Left lung (tissue), 4 donors: ENCODE measurements at regions not wholly inside any gene's neighbourhood (a gene's known extent, or its start where the extent isn't known, plus 50 kb on each side); places are given as distances from the start of the nearest gene placed in this dataset.

Experiments used
- ATAC-seq: fragments of 200-7000 bp; cut with Tn5 transposase; one replicate; pipeline ENCODE4 v1.9.1; 2020; ENCODE audit warnings: moderate library complexity
- DNase-seq, 4 donors: peaks; one replicate each; pipeline ENCODE4 v3.0.0-alpha.2; 2013 to 2020
- H3K27ac ChIP-seq, 2 donors: fragments of 200-600 bp; sonication (generic) in 1 of 2; one replicate each; pipeline versions ENCODE4 v1.5.0 to v1.8.0; 2020 to 2021
- H3K27me3 ChIP-seq, 2 donors: fragments of 200-600 bp; sonication (generic) in 1 of 2; one replicate each; pipeline versions ENCODE4 v1.5.0 to v1.8.0; 2020 to 2021
- H3K36me3 ChIP-seq, 2 donors: fragments of 200-600 bp; sonication (generic) in 1 of 2; one replicate each; pipeline versions ENCODE4 v1.5.0 to v1.8.0; 2020 to 2021
- H3K4me1 ChIP-seq, 2 donors: fragments of 200-600 bp; one replicate each; pipeline ENCODE4 v1.8.0; 2021
- H3K4me3 ChIP-seq, 2 donors: fragments of 200-600 bp; sonication (generic) in 1 of 2; one replicate each; pipeline versions ENCODE4 v1.5.0 to v1.8.0; 2020 to 2021; ENCODE audit warnings: mild to moderate bottlenecking in 1 of 2
- H3K9me3 ChIP-seq, 2 donors: fragments of 200-600 bp; sonication (generic) in 1 of 2; one replicate each; pipeline versions ENCODE4 v1.5.0 to v1.8.0; 2020 to 2021
- CTCF ChIP-seq, 2 donors: fragments of 200-600 bp; sonication (generic) in 1 of 2; IDR thresholded peaks; one replicate each; pipeline versions ENCODE4 v1.5.0 to v1.8.0; 2021; ENCODE audit warnings: antibody characterized with exemption in 2 of 2
- intact Hi-C, 2 donors: fragments of 100-400 bp; cut with DNase I; formaldehyde crosslinking; loops; one replicate each; pipeline versions ENCODE4 v1.11.2 to v1.14.2; 2022
- donor health status: DM: no; HTN: yes; CAD: no.
- donor health status: DM: no; HTN: no; CAD: no.

DNA sequence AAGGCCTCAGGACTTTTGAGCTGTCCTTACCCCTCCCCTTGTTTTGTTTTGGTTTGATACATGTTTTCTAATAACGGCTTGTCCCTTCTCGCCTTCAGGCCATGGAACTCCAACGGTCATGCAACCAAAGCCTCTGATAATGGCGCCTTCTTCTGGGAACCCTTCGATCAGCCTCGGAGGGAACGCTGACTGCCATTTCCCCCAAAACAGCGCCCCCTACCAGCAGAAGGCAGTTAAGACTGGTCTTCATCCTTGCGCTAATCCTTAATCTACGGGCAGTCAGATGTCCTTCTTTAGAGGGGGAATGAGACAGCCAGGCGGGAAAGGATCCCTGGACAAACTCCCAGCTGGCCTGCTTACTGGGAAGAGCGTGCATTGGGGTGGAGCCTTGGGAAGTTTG lies 276.6 kb downstream of the ICE1 start:
- H3K4me3 ChIP-seq: no peak overlapping the region
- no peaks in the 10 kb centered on the region for H3K36me3 ChIP-seq
- no peaks in the 10 kb centered on the region for H3K27me3 ChIP-seq
- ATAC-seq: no peak
- no peak for DNase-seq
- peaks cover 0 to 14% of the 10 kb centered on the region in 2 donors for H3K9me3 ChIP-seq
- no peak for TF ChIP-seq CTCF (IDR thresholded peaks at IDR 0.05)
- no peak overlapping the region for H3K27ac ChIP-seq
- H3K4me1 ChIP-seq: no peaks in the 10 kb centered on the region
- intact Hi-C loops: no loop called here

- no peaks in the 10 kb centered on the region for H3K4me1 ChIP-seq
- no peak for TF ChIP-seq CTCF (IDR thresholded peaks at IDR 0.05)
Observed at GRCh38 chr5:5695266-5695665, 272.8 kb downstream of the ICE1 start.

DNA sequence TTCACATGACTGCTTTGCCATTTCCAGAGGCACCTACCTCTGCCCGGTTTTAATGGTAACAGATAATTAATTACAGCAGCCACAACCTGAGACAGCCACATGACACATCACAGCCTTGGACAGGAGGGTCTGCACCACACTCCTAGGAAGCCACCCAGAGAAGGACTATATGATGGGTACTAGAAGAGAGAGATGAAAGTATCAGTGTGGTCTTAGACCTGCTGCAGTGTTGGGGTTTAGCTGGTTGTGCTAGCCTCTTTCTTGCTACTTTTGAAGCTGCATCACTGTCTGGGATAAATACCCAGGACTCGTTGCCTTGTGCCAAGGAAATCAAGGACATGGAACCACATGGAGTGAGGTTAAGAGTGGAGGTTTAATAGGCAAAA lies 266.4 kb downstream of the ICE1 start:
- H3K9me3 ChIP-seq: no peaks in the 10 kb centered on the region
- H3K4me3 ChIP-seq: no peak overlapping the region
- TF ChIP-seq CTCF (IDR thresholded peaks at IDR 0.05): no peak
- intact Hi-C loops: no loop called here
- DNase-seq (no peak), ATAC-seq (no peak)
- no peak overlapping the region for H3K27ac ChIP-seq
- no peaks in the 10 kb centered on the region for H3K4me1 ChIP-seq
- H3K27me3 ChIP-seq: no peaks in the 10 kb centered on the region
- no peaks in the 10 kb centered on the region for H3K36me3 ChIP-seq

More at GRCh38 chr5:5695266-5695665, 272.8 kb downstream of the ICE1 start:
- DNase-seq (no peak), ATAC-seq (no peak)
- intact Hi-C loops: no loop called here
- Histone ChIP-seq H3K4me3 (no peak overlapping the region), H3K27ac (no peak overlapping the region), H3K36me3 (no peaks in the 10 kb centered on the region), H3K9me3 (peaks cover 0 to 14% of the 10 kb centered on the region in 2 donors), H3K27me3 (no peaks in the 10 kb centered on the region)

DNA sequence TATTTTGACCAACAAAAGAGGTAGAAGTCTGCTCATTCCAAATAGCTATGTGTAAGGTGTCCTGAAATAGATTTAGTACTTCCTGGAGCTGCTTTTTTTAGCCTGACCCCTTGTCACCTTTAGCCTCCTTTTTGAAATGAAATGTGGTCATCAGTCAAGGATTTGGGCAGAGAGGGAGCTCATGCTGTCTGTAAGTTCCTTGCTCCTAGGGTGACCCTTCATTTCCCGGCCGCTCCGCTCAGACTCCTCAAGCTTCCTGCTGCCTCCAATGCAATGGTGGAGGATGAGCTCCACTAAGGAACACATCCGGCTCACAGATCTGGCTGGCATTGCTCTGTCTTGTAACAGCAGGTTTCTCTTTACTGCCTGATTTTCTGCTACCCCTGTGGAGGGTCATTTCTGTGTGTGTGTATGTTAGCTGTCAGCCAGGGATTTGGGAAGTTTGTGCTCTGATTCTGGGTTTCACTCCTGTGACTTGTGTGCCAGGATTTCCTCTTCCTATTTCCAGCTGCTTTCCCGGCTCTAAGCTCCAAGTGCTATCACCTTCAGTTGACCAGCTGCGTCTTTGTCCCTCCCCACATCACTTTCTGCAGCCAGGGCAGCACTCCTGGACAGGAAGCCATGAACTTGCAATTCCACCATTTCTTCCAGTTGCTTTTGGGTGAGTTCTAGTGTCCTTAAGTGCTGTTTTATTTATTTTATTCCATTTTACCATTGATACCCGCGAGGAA lies 265.9 kb downstream of the ICE1 start:
- peaks cover 0 to 1% of the 10 kb centered on the region in 2 donors for H3K9me3 ChIP-seq
- H3K27ac ChIP-seq: no peak overlapping the region
- no peaks in the 10 kb centered on the region for H3K4me1 ChIP-seq
- H3K4me3 ChIP-seq: no peak overlapping the region
- ATAC-seq (no peak), DNase-seq (no peak)
- no peaks in the 10 kb centered on the region for H3K27me3 ChIP-seq
- intact Hi-C loops: no loop called here
- TF ChIP-seq CTCF (IDR thresholded peaks at IDR 0.05): no peak
- no peaks in the 10 kb centered on the region for H3K36me3 ChIP-seq

GRCh38 chr5:5687113-5687512 lies 264.6 kb downstream of the ICE1 start:
- no peak for ATAC-seq
- no peaks in the 10 kb centered on the region for H3K36me3 ChIP-seq
- TF ChIP-seq CTCF (IDR thresholded peaks at IDR 0.05): no peak
- no peak overlapping the region for H3K4me3 ChIP-seq
- no peaks in the 10 kb centered on the region for H3K4me1 ChIP-seq
- no peaks in the 10 kb centered on the region for H3K27me3 ChIP-seq
- intact Hi-C loops: no loop called here
- DNase-seq: no peak
- peaks cover 0 to 6% of the 10 kb centered on the region in 2 donors for H3K9me3 ChIP-seq
- no peak overlapping the region for H3K27ac ChIP-seq
